SU-DHL-6 (cell line): ENCODE measurements at regions not wholly inside any gene's neighbourhood (a gene's known extent, or its start where the extent isn't known, plus 50 kb on each side); places are given as distances from the start of the nearest gene placed in this dataset.

Experiments
- CTCF ChIP-seq: fragments of 200-600 bp; sonication (generic); IDR thresholded peaks from one replicate; pipeline ENCODE4 v1.5.1; 2017; ENCODE audit warnings: antibody characterized with exemption, mild to moderate bottlenecking, low read length, moderate library complexity; ENCODE audit not compliant: insufficient read depth, poor library complexity, severe bottlenecking
- EZH2phosphoT487 ChIP-seq: fragments of 200-600 bp; sonication (generic), shearing (Covaris generic); conservative IDR thresholded peaks from 2 replicates; pipeline ENCODE4 v1.6.1; 2018; ENCODE audit warnings: mild to moderate bottlenecking, antibody characterized with exemption, low read length, moderate library complexity, mixed read lengths

- no peak for TF ChIP-seq CTCF
- no peak for TF ChIP-seq EZH2phosphoT487
These were observed 261.2 kb upstream of the UBASH3B start for GRCh38 chr11:122394313-122394712.
